ENCODE measurements at regions not wholly inside any gene's neighbourhood (a gene's known extent, or its start where the extent isn't known, plus 50 kb on each side); places are given as distances from the start of the nearest gene placed in this dataset.
"Not testable (repeated sequence)": the region's sequence is repeated elsewhere in the genome, so short reads cannot be mapped to it uniquely, and the experiment has no call there.

DNA sequence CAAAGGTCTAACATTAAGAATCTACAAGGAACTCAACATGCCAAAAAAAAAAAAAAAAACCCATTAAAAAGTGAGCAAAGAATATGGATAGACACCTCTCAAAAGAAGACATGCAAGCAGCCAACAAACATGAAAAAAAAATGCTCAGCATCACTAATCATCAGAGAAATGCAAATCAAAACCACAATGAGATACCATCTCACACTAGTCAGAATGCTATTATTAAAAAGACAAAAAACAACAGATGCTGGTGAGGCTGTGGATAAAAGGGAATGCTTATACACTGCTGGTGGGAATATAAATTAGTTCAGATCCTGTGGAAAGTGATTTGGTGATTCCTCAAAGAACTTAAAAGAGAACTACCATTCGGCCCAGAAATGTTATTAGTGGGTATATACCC is 257.7 kb upstream of the PLET1 start:
- DNase-seq = no peak

DNA sequence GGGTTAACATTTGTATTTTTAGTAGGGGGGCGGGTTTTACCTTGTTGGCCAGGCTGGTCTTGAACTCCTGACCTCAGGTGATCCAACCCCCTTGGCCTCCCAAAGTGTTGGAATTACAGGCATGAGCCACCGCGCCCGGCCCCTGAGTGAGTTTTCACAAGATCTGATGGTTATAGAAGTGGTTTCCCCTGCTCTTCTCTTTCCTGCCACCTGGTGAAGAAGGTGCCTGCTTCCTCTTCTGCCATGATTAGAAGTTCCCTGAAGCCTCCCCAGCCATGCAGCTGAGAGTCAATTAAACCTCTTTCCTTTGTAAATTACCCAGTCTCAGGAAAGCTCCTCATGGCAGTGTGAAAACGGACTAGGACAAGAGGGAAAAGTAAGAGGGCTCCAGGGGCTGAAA is 259.1 kb upstream of the PLET1 start:
- no peak for DNase-seq

DNA sequence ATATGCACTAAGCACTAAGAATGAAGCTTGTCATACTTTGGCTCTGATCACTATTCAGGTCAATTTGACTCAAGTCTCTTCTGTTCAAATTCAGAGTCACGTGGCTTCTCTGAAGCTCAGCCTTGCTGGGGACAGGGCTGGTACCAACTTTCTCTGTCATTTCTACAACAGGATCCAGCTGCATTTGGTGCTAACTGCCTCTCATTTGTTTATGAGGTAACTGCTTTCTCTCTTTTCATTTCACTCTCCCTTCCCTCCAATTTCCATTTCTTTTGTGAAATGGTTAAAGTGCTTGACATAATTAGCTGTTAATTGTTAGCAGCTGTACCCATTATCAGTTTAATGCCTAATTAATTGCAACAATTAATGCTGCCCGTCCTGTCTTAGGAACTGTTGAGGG is 259.7 kb upstream of the PLET1 start:
- no peak for DNase-seq

DNA sequence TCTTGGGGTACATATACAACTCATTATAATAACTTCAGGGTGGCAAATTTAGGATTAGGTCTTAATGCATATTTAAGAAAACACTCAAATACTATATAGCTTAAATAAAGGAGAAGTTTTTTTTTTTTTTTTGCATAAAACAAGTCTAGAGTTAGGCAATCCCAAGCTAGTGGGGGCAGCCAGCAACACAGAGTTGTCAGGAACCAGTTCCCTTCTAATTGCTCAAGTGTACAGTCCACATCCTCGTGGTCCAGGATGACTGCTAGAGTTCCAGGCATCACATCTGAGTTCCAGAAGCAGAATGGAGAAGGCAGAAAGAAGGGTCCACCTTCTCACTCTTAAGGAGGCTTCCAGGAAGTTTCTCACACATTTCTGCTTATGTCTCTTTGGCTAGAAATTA is 261.9 kb upstream of the PLET1 start:
- DNase-seq = no peak

DNA sequence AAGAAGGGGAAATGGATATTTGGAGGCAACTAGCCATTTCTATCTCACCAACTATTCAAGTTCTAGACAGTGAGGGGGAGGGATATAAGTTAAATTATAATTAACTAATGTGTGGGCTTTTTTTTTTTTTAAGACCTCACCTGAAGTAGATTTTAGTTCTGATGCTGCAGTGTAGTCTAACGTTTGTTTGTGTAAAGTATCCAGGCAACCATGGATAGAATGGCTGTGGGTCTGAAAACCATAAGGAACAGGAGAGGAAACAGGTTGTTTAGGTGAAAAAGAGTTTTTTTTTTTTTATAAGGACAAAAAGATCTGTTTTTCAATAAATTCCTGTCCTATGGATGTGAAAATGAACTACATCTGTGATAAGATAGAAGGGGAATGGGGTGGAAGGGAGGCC is 262.4 kb upstream of the PLET1 start:
- DNase-seq = no peak

DNA sequence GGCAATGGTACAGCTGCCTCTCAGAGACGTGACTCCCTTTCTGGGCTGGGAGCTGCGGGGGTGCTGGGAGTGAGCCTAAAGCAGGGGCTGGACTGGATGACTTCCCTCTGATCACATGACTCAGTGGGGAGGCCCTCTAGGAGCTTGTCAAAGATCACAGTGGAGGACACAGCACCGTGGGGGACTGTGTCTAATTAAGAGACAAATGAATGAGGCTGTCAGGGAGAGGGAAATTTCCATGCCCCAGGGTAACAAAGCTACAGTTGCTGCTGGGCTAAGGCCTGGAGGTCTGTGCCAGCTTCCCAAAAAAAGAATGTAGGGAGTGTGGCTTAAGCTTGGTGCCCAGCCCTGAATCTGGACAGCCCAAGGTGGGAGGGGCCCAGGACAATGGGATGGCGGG is 262.8 kb upstream of the PLET1 start:
- DNase-seq = no peak

DNA sequence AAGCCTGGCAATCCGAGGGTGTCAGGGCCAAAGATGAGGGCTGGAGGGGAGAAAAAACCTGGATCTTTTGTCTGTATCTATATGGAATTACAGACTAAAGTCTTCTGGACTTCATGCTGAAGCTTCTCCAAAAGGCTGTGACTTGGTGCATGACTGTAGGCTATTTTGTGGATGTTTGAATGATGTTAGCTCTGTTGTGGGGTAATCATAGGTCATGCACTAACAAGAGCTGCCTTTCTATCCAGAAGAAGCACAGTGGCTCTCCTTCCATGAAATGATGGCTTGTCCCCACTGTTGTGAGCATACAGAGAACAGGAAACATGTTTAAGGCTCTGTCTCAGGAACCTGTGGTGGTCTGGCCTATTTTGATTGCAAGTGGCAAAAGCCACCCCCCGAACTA is 263.3 kb upstream of the PLET1 start:
- DNase-seq = no peak

DNA sequence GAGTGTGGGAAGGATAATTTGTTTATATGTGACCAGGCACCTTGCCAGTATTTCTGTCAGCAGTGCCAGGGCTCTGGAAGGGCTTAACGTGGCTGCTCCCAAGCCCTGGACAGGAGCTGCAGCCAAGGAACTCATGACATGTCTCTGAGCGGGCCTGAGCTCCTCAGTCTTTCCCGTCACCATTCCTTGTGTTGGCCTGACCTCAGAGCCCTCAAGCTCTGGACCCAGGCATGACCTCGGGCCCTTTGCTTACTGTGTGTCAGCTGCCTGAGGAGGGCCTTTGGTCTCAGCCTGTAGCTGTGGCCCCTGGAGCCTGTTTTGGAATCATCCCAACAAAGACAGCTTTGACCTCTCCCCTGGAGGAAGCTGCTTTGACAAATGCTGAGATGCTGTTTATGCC is 264.1 kb upstream of the PLET1 start:
- no peak for DNase-seq

DNA sequence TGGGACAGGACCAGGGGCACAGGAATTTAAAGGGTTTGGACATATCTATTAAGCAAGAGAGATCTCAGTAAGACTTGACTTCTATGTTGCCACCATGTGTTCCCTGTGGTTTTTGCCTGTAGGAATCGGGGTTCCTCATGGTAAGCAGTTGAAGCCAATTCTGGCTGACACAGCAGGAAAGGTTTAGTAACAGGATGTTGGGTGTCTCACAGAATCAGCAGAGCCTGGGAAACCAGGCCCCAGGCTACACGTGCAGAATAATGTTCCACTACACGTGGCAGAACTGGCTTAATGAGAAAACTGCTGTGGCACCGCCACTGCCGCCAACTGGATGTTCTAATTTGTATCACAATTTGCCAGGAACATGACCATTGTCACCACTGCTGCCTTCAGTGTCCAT is 264.6 kb upstream of the PLET1 start:
- DNase-seq = no peak

DNA sequence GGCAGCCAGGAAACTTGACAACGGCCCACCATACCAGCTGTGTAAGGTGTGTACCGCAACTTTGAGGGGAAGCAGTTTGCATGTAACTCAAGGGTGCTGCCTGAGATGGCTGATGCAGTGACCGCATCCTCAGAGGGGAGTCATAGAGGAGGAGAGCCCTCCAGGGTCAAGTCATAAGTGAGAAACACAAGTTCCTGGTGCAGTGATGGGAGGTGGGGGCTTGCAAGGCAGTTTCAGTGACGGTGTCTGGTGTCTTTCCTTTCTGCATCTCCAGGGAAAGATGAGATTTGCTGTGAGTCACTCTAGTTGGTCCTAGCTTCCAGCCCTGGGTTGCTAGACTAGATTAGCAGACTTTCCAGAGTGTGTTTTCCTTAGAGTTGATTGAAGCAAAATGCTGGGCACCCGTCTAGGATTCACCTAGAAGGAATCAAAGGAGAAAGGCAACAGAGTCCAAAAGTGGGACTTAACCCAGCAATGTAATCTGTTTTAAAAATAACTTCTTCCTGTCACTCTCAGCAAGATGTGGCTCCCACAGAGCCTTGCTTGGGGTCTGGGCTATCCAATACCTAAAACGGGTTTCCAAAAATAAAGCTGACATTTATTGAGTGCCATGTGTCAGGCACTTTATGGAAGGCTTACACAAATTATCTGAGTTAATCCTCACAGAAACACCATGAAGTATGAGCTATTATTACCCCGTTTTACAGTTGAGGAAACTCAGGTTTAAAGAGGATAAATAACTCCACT is 265.4 kb upstream of the PLET1 start:
- DNase-seq = no peak

DNA sequence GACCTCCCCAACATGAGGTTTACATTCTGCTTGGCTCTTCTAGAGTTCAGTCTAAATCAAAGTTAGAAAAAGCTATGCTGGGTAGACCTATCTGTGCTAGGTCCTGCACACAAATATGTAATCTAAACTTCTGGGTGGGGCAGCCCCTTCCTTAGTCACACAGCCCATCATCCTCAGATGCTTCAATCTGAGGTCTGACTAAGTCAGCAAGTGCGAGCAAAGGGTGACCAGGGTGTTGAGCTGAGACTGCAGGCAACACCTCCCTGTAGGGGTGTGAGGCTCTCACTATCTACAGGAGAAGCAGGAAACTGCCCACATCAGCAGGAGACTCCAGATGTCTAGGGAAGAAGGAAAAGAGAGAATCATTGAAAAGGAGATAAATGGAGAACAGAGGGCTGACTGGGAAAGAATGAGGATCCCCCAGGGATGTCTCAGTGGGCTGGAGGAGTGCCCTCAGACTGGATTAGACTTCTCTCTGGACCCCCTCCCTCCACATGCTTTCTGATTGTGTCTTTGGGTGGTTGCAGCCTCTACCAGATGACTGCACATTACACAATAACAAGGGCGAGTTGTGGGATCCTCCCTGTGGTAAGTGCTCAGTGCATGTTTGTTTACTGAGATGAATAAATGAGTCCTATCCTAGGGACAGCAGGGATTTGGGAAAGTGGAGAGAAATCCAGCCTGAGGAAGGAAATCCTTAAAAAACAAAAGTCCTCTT is 266.2 kb upstream of the PLET1 start:
- DNase-seq = no peak

DNA sequence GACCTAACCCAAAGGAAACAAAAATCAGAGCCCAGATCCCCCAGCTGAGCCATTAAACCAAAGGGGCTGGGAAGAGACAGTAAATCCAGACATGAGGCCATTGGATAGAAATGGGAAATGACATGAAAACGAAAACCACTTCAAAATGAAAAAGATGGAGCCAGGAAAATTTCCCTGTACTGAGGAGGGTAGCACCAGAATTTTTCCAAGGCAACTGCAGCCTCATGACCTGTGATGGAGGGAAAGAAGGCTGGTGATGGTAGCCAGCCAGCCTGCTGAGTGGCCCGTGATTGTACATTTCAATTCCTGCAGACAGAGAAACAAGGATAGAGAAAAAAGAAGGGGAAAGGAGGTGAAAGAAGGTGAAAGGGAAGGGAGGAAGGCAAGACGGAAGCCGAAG is 268.4 kb upstream of the PLET1 start:
- no peak for DNase-seq

DNA sequence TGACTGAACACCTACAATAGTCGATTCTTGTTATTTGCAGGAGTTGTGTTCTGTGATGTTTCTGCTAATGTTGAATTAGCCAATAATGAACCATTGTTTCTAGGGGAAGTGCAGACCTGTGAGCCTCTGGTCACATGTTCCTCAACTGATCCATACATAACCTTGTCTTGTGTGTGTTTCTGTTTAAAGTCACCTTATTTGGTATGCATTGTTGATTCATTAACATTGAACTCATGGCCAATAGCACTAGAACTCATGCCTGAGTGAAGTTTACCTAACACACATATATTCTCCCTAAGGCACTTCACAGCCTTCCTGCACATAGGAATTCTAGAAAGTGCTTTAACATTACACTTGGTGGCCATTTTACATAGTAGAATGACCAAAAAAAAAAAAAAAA is 271.8 kb upstream of the PLET1 start:
- no peak for DNase-seq

DNA sequence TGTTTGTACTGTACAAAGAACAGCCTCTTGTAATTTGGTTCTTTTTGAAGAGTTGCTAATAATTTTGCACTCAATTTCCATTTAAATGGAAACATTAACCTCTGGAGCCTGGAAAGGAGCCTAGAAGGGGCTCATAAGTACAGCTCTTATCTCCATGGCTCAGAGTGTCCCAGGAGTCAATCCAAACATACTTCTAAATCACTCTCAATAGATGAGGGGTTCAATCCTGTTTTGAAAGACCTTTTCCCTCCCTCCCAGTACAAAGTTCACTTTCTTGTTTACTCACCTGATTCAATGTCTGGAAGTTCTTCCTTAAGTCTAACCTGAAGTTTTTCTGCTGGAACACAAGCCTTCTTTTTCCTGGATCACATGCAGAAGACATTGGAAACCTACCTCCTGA is 273.0 kb upstream of the PLET1 start:
- DNase-seq = no peak

DNA sequence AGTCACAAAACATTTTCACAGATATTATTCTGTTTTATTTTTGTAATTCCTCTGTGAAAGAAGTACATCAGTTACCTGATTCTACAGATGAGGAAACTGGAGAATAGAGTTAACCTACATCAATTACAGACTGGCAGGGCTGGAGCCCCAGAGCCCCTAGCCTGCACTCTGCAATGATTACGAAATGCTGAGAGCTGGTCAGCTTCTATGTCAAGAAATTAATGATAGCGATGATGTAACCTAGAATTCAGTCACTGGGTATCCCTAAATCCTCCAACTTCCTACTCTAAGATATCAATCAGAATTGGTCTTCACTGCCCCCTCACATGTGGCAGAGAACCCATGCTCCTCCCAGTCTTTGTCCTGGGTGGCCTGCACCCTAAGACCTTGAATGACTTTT is 273.5 kb upstream of the PLET1 start:
- no peak for DNase-seq

DNA sequence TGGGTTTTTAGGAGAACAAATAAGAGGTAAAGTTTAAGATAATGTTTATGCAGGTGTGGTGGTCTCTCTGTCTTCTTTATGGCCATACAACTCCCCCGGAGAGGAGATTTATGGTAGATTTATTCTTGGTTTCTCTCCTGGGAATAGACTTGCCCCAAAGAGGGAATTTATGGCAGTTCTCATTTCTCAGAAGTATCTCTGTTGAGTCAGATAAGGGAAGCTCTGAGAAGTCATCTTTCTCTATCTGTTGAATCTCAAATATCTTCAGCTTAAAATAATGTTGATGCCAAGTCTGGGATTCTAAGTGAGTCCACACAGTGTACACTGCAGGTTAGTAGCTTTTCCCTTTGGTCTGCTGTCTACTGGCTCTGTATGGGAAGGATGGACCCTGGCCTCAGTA is 276.4 kb upstream of the PLET1 start:
- no peak for DNase-seq

DNA sequence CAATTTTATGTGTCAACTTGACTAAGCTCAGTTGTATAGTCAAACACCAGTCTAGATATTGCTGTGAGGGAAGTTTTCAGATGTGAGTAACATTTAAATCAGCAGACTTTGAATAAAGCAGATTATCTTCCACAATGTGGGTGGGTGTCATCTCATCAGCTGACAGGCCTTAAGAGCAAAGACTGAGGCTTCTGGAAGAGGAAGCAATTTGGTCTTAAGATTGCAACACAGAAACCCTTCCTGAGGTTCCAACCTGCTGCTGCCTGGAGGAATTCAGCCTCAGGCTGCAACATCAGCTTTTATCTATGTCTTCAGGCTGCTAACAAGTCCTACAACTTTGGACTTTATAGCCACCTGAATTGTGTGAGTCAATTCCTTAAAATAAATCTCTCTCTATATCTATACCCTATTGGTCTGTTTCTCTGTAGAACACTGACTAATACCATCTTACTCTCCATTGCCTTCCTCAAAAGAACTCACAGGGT is 277.2 kb upstream of the PLET1 start:
- DNase-seq = no peak

DNA sequence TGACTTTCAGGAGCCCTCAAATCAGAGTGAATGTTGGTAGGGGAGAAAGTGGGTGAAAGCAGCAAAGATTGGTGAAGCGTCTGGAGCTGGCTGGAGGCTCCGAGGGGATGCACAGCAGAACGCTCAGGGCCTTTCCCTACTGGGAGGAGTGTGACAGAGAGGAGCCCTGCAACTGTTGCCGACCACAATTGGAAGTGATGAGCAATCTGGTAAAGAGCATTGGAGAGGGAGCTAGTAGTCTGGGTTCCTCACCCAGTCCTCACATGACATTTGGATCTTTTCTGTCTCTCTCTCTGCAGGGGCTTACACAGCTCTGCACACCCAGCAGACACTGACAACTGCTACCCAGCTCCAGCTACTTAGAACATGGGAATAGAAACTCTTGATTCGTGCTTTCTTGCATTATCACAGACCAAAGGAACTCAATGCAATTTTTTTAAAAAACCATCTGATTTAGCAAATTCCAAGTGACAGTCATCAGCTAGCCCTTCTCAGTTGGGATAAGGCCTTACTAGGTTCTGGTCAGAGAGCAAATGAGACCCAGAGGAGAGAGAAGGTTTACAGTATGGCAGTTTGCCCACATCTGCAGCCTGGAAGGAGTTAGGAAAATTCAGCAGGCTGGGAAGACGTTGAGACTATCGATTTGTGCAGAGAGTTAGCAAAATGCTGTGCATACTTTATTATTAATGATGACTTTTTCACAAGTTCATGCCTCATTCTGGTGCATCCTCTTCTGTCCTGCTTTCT is 278.0 kb upstream of the PLET1 start:
- no peak for DNase-seq

DNA sequence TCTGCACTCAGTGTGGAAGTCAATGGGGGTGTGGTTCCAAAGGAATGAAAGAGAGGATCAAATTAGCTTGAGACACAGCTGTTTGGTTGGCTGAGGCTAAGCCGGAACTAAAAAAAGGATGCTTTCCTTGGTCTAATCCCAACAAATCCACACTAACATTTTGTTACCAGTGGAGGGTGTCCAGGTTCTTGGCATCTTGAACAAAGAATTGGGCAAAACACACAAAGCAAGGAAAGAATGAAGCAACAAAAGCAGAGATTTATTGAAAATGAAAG is 278.6 kb upstream of the PLET1 start:
- not testable (repeated sequence) for DNase-seq

DNA sequence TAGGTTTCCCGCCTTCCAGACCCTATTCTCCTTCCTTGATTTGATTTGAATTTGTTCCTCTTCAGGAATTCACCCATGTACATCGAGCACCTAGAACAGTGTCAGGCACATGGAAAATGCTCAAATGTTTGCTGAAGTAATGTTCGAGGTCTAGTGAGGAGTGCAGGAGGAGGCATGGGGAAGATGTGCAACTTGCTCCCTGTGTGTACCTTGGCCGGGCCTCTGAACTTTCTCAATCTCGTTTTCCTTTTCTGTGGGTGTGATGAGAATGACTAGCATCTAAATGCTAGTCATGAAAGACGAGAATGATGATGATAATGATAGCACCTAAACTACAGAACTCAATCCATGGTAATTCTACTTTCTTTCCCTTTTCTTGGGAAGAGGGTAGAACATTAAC is 279.1 kb upstream of the PLET1 start:
- DNase-seq = no peak

DNA sequence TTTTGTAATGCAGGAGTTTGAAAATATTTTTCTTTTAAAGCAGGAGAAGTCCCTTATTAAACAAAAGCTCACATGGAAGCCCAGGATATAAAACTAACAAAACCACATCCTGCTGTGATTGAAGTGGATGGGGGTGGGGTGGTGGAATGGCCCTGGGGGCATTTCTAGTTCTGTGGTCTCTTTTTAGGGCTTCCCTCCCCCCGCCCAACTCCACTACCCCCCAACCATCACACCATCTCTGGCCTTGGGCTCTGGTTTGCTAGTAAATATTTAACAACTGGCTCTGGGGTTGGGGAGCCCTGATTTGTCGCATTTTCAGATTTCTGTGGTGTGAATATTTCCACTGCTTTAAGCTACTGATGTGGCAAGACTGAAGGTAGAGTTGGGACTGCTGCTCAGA is 279.6 kb upstream of the PLET1 start:
- DNase-seq = no peak

DNA sequence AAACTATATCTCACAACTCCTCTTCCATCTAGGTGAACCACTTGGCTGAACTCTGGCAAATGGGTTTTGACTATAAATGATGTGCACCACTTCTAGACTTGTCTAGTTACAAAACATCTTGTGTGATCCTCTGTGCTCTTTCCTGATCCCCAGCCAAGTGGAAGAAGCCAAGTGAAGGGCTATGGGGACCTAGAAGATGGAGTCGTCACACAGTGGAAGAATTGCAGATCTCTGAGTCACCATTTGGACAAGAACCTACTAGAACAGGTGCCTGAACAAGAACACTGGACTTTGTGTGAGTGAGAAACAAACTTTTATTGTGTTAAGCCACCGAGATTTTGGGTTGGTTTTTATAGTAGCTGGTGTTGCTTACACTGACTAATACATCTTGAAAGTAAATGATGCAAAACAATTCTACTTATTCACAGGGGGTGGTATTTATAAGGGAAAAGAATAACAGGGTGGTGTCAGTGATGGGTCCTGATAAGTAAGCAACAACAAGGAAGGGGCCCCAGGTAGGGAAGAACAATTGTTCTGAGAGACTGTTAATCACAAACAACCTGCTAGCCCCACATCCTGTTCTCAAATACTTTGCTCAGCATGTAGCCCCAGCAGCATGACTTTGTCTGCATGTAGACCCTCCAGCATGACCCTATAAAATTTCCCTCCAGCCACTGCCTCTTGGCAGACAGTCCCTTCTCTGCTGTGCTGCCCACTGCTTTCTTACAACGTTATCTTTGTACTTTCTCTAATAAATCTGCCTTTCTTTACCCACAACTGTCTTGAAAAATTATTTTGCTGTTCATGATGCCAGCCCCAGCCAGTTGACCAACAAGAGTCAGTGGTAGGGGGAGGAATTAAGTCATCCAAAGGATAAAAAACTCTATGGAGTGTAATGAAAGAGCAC is 280.7 kb upstream of the PLET1 start:
- no peak for DNase-seq

DNA sequence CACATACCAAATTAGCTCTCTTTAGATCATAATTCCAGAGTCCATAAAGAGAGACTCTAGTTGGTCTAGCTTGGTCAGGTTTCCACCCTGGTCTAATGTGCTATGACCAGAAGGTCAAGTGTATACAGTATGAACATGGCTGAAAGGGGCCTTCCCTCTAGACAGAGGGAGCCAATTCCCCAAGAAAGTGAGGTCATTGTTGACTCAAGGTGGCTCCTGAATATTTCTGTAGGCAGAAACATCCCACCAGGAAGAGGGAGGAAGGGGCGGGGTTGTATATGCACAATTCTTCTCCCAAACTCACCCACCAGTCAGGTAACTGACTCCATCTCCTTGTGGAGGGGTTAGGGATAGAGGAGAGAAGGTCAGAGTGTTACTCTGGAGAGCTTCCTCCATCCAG is 281.8 kb upstream of the PLET1 start:
- DNase-seq = no peak
